Muscle of leg (tissue), 3 donors: ENCODE measurements at regions not wholly inside any gene's neighbourhood (a gene's known extent, or its start where the extent isn't known, plus 50 kb on each side); places are given as distances from the start of the nearest gene placed in this dataset.

Experiments
- DNase-seq: peaks from one replicate; pipeline ENCODE4 v3.0.0; 2013
- H3K27ac ChIP-seq: one replicate; pipeline ENCODE4 v1.5.1; 2013; ENCODE audit warnings: mild to moderate bottlenecking, low read length, control low read depth
- H3K27me3 ChIP-seq: one replicate; pipeline ENCODE4 v1.6.1; 2013; ENCODE audit warnings: low read length; ENCODE audit not compliant: control insufficient read depth, insufficient read depth
- H3K36me3 ChIP-seq: one replicate; pipeline ENCODE4 v1.6.1; 2013; ENCODE audit warnings: low read length; ENCODE audit not compliant: control insufficient read depth, insufficient read depth
- H3K4me1 ChIP-seq: one replicate; pipeline ENCODE4 v1.6.1; 2013; ENCODE audit warnings: low read length; ENCODE audit not compliant: control insufficient read depth, insufficient read depth
- H3K4me3 ChIP-seq: one replicate; pipeline ENCODE4 v1.5.1; 2013; ENCODE audit warnings: low read length, control low read depth
- H3K9me3 ChIP-seq: replicated peaks from 2 replicates; pipeline ENCODE4 v1.6.1; 2013; ENCODE audit warnings: low read depth, low read length; ENCODE audit not compliant: control insufficient read depth
- WGBS: methylation state at CpG from one replicate; pipeline ENCODE4 v1.1.5; 2013; ENCODE audit warnings: missing lambda C conversion rate; ENCODE audit not compliant: insufficient coverage; 5-methylcytosine and 5-hydroxymethylcytosine counted together

- H3K4me1 ChIP-seq = peaks cover 14% of the 10 kb centered on the region
- H3K27ac ChIP-seq = no peak overlapping the region
- 88% methylated on average over 6 of the region's 8 CpGs for WGBS
- no peak for DNase-seq
- no peaks in the 10 kb centered on the region for H3K36me3 ChIP-seq
- no peaks in the 10 kb centered on the region for H3K9me3 ChIP-seq
- no peak overlapping the region for H3K4me3 ChIP-seq
- no peaks in the 10 kb centered on the region for H3K27me3 ChIP-seq
These were observed 419.9 kb upstream of the HS6ST1 start for GRCh38 chr2:128738446-128739110.

GRCh38 chr2:128742467-128742866 lies 423.8 kb upstream of the HS6ST1 start:
- H3K27me3 ChIP-seq = no peaks in the 10 kb centered on the region
- peaks cover 4% of the 10 kb centered on the region for H3K4me1 ChIP-seq
- no peaks in the 10 kb centered on the region for H3K36me3 ChIP-seq
- no peak overlapping the region for H3K4me3 ChIP-seq
- H3K9me3 ChIP-seq = no peaks in the 10 kb centered on the region
- no CpG with 5 or more reads among the region's 3 CpGs for WGBS
- no peak for DNase-seq
- H3K27ac ChIP-seq = no peak overlapping the region

- DNase-seq = no peak
- no peak overlapping the region for H3K27ac ChIP-seq
- no peaks in the 10 kb centered on the region for H3K9me3 ChIP-seq
- no peaks in the 10 kb centered on the region for H3K36me3 ChIP-seq
- H3K4me1 ChIP-seq = peaks cover 6% of the 10 kb centered on the region
- no peak overlapping the region for H3K4me3 ChIP-seq
- no peaks in the 10 kb centered on the region for H3K27me3 ChIP-seq
These were observed 427.3 kb upstream of the HS6ST1 start for GRCh38 chr2:128745946-128746345.

GRCh38 chr2:128746356-128746755 lies 427.7 kb upstream of the HS6ST1 start:
- DNase-seq = peak; percentile 36
- Histone ChIP-seq H3K9me3 (no peaks in the 10 kb centered on the region), H3K27ac (no peak overlapping the region), H3K4me1 (peaks cover 6% of the 10 kb centered on the region), H3K36me3 (no peaks in the 10 kb centered on the region), H3K4me3 (no peak overlapping the region), H3K27me3 (no peaks in the 10 kb centered on the region)
- WGBS = 21% methylated on average over 3 of the region's 5 CpGs

GRCh38 chr2:128748336-128748735 lies 429.7 kb upstream of the HS6ST1 start:
- Histone ChIP-seq H3K27ac (no peak overlapping the region), H3K4me1 (peaks cover 9% of the 10 kb centered on the region), H3K4me3 (no peak overlapping the region), H3K36me3 (no peaks in the 10 kb centered on the region), H3K27me3 (no peaks in the 10 kb centered on the region), H3K9me3 (no peaks in the 10 kb centered on the region)
- WGBS = 76% methylated on average over 9 of the region's 10 CpGs
- no peak for DNase-seq

- Histone ChIP-seq H3K4me3 (no peak overlapping the region), H3K4me1 (peaks cover 13% of the 10 kb centered on the region), H3K27ac (no peak overlapping the region), H3K9me3 (no peaks in the 10 kb centered on the region), H3K36me3 (no peaks in the 10 kb centered on the region), H3K27me3 (no peaks in the 10 kb centered on the region)
- WGBS = 87% methylated on average over 6 of the region's 9 CpGs
- no peak for DNase-seq
These were observed 430.4 kb upstream of the HS6ST1 start for GRCh38 chr2:128748835-128749605.

- DNase-seq = no peak
- no peaks in the 10 kb centered on the region for H3K9me3 ChIP-seq
- no peaks in the 10 kb centered on the region for H3K27me3 ChIP-seq
- no peak overlapping the region for H3K4me3 ChIP-seq
- no peak overlapping the region for H3K27ac ChIP-seq
- no peaks in the 10 kb centered on the region for H3K36me3 ChIP-seq
- WGBS = 80% methylated on average over 1 of the region's 12 CpGs
- H3K4me1 ChIP-seq = peaks cover 21% of the 10 kb centered on the region
These were observed 431.9 kb upstream of the HS6ST1 start for GRCh38 chr2:128750328-128751165.

- DNase-seq = peak; percentile 40
- H3K4me3 ChIP-seq = no peak overlapping the region
- WGBS = no CpG with 5 or more reads among the region's 5 CpGs
- H3K9me3 ChIP-seq = no peaks in the 10 kb centered on the region
- H3K27me3 ChIP-seq = no peaks in the 10 kb centered on the region
- peaks cover 28% of the 10 kb centered on the region for H3K4me1 ChIP-seq
- H3K27ac ChIP-seq = no peak overlapping the region
- H3K36me3 ChIP-seq = no peaks in the 10 kb centered on the region
These were observed 433.1 kb upstream of the HS6ST1 start for GRCh38 chr2:128751746-128752145.

- DNase-seq = no peak
- Histone ChIP-seq H3K27ac (peak overlapping the region; percentile 31), H3K36me3 (no peaks in the 10 kb centered on the region), H3K4me3 (no peak overlapping the region), H3K9me3 (no peaks in the 10 kb centered on the region), H3K4me1 (peaks cover 28% of the 10 kb centered on the region), H3K27me3 (no peaks in the 10 kb centered on the region)
- 72% methylated on average over 9 of the region's 12 CpGs for WGBS
These were observed 434.1 kb upstream of the HS6ST1 start for GRCh38 chr2:128752691-128753263.

- Histone ChIP-seq H3K27ac (peak overlapping the region; percentile 31), H3K36me3 (no peaks in the 10 kb centered on the region), H3K4me1 (peaks cover 28% of the 10 kb centered on the region), H3K9me3 (no peaks in the 10 kb centered on the region), H3K4me3 (no peak overlapping the region), H3K27me3 (no peaks in the 10 kb centered on the region)
- 64% methylated on average over 3 of the region's 7 CpGs for WGBS
- no peak for DNase-seq
These were observed 434.7 kb upstream of the HS6ST1 start for GRCh38 chr2:128753321-128753720.
